Body of pancreas (tissue), 4 donors: ENCODE measurements at regions not wholly inside any gene's neighbourhood (a gene's known extent, or its start where the extent isn't known, plus 50 kb on each side); places are given as distances from the start of the nearest gene placed in this dataset.

ENCODE experiments used
- ATAC-seq: fragments of 150-250 bp; one replicate; pipeline ENCODE4 v1.9.1; 2016
- DNase-seq, 4 donors: peaks; one replicate each; pipeline ENCODE4 v3.0.0-alpha.2; 2019
- H3K27ac ChIP-seq, 4 donors: fragments of 200-600 bp; sonication (generic); 1 replicate in 3 of 4; 2 replicates in 1 of 4; pipeline versions ENCODE4 v1.5.1 to v1.6.1; 2016 to 2019; ENCODE audit warnings: mild to moderate bottlenecking in 1 of 4, mixed read lengths in 1 of 4, moderate library complexity in 1 of 4
- H3K27me3 ChIP-seq, 2 donors: fragments of 200-600 bp; sonication (generic); one replicate each; pipeline ENCODE4 v1.6.0; 2016; ENCODE audit warnings: mild to moderate bottlenecking in 1 of 2
- H3K36me3 ChIP-seq, 2 donors: fragments of 200-600 bp; sonication (generic); replicated peaks in 1 of 2; 2 replicates each; pipeline ENCODE4 v1.5.1; 2016; ENCODE audit warnings: low read depth in 2 of 2; ENCODE audit not compliant: insufficient read depth in 1 of 2
- H3K4me1 ChIP-seq: fragments of 200-600 bp; sonication (generic); one replicate; pipeline ENCODE4 v1.6.0; 2016
- H3K4me3 ChIP-seq, 2 donors: fragments of 200-600 bp; sonication (generic); 1 replicate in 1 of 2; 2 replicates in 1 of 2; pipeline ENCODE4 v1.5.1; 2016 to 2019
- H3K9me3 ChIP-seq, 3 donors: fragments of 200-600 bp; sonication (generic); 1 replicate in 2 of 3; 2 replicates in 1 of 3; pipeline ENCODE4 v1.5.1; 2016
- POLR2A ChIP-seq, 3 donors: fragments of 450-650 bp; IDR thresholded peaks; one replicate each; pipeline ENCODE4 v1.6.1; 2016; ENCODE audit warnings: antibody characterized with exemption in 3 of 3, mild to moderate bottlenecking in 2 of 3
- WGBS, 2 donors: methylation state at CpG; one replicate each; pipeline ENCODE4 v1.1.5; 2017; 5-methylcytosine and 5-hydroxymethylcytosine counted together
- intact Hi-C: fragments of 100-400 bp; cut with DNase I; formaldehyde crosslinking; loops from one replicate; pipeline ENCODE4 v1.15.1; 2023
- TF ChIP-seq, protein P1 (sequence below), 7 experiments: fragments of 450-650 bp in 4 of 7; fragments of 200-600 bp in 3 of 7; sonication (generic) in 3 of 7; IDR thresholded peaks; one replicate each; pipeline ENCODE4 v1.5.1; 2016 to 2019; ENCODE audit warnings: antibody characterized with exemption in 7 of 7

- Histone ChIP-seq H3K27ac (no peak overlapping the region), H3K36me3 (no peaks in the 10 kb centered on the region), H3K4me1 (no peaks in the 10 kb centered on the region), H3K27me3 (no peaks in the 10 kb centered on the region), H3K9me3 (no peaks in the 10 kb centered on the region), H3K4me3 (no peak overlapping the region)
- intact Hi-C loops = no loop called here
- DNase-seq (no peak), ATAC-seq (no peak)
- TF ChIP-seq POLR2A (IDR thresholded peaks at IDR 0.05) = no peak
- TF ChIP-seq, protein P1, sequence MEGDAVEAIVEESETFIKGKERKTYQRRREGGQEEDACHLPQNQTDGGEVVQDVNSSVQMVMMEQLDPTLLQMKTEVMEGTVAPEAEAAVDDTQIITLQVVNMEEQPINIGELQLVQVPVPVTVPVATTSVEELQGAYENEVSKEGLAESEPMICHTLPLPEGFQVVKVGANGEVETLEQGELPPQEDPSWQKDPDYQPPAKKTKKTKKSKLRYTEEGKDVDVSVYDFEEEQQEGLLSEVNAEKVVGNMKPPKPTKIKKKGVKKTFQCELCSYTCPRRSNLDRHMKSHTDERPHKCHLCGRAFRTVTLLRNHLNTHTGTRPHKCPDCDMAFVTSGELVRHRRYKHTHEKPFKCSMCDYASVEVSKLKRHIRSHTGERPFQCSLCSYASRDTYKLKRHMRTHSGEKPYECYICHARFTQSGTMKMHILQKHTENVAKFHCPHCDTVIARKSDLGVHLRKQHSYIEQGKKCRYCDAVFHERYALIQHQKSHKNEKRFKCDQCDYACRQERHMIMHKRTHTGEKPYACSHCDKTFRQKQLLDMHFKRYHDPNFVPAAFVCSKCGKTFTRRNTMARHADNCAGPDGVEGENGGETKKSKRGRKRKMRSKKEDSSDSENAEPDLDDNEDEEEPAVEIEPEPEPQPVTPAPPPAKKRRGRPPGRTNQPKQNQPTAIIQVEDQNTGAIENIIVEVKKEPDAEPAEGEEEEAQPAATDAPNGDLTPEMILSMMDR (IDR thresholded peaks at IDR 0.05) = no peak
- WGBS, 2 donors = 51% methylated on average over 3 of the region's 3 CpGs
These were observed 148.4 kb downstream of the TENT4A start for GRCh38 chr5:6861667-6862066.

- DNase-seq (no peak), ATAC-seq (no peak)
- no peak overlapping the region for H3K4me3 ChIP-seq
- H3K9me3 ChIP-seq = no peaks in the 10 kb centered on the region
- no peak for TF ChIP-seq POLR2A (IDR thresholded peaks at IDR 0.05)
- TF ChIP-seq, protein P1 (IDR thresholded peaks at IDR 0.05) = no peak
- no peaks in the 10 kb centered on the region for H3K4me1 ChIP-seq
- H3K36me3 ChIP-seq = no peaks in the 10 kb centered on the region
- no peak overlapping the region for H3K27ac ChIP-seq
- 80 to 86% methylated on average over 1 to 5 of the region's 5 CpGs for WGBS, 2 donors
- H3K27me3 ChIP-seq = no peaks in the 10 kb centered on the region
- intact Hi-C loops = no loop called here
These were observed 149.1 kb downstream of the TENT4A start for GRCh38 chr5:6862306-6862705.

- ATAC-seq (no peak), DNase-seq (no peak)
- Histone ChIP-seq H3K27ac (no peak overlapping the region), H3K36me3 (no peaks in the 10 kb centered on the region), H3K27me3 (no peaks in the 10 kb centered on the region), H3K4me3 (no peak overlapping the region), H3K9me3 (no peaks in the 10 kb centered on the region), H3K4me1 (no peaks in the 10 kb centered on the region)
- TF ChIP-seq, protein P1 (IDR thresholded peaks at IDR 0.05) = no peak
- no peak for TF ChIP-seq POLR2A (IDR thresholded peaks at IDR 0.05)
- intact Hi-C loops = no loop called here
- WGBS, 2 donors = 87 to 92% methylated on average over 6 of the region's 6 CpGs
These were observed 154.5 kb downstream of the TENT4A start for GRCh38 chr5:6867712-6868111.

GRCh38 chr5:6868171-6868570, 154.9 kb downstream of the TENT4A start:
- Histone ChIP-seq H3K4me3 (no peak overlapping the region), H3K9me3 (no peaks in the 10 kb centered on the region), H3K27me3 (no peaks in the 10 kb centered on the region), H3K4me1 (no peaks in the 10 kb centered on the region), H3K36me3 (no peaks in the 10 kb centered on the region), H3K27ac (no peak overlapping the region)
- peak in 3 of 4 donors; percentile 12 to 16 (median 13) for DNase-seq
- 80 to 89% methylated on average over 9 of the region's 9 CpGs for WGBS, 2 donors
- no peak for TF ChIP-seq POLR2A (IDR thresholded peaks at IDR 0.05)
- TF ChIP-seq, protein P1 (IDR thresholded peaks at IDR 0.05) = no peak
- ATAC-seq = no peak
- intact Hi-C loops = no loop called here

DNA sequence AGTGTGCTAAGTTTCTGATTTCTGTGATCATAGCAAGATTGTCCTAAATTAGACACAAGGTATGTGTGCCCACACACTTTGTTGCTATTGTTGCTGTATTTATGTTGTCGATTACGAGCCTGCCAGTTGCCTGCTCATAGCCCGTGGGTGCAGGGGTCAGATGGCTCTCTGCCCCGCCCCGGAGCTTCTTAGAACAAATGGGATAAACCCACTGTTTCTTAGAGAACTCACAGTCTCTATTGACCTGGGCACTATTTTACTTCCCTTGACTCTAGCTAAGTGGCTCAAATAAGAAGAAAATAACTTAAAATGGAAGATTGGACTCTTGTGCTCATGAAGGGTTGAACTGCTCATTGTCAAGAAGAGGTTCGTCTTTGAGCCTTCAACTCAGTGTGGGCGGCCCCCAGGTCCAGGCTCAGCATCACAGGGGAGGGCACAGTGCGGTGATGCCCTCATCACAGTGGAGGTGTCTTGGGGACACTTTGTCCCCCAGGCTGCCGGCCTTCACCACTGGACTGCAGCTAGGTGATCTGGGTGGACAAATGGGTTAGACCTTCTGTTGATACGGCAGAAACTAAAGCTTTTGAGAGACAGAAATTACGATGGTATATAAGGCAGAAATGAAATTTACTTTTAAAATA, 155.5 kb downstream of the TENT4A start:
- H3K9me3 ChIP-seq = no peaks in the 10 kb centered on the region
- TF ChIP-seq, protein P1 (IDR thresholded peaks at IDR 0.05) = no peak
- TF ChIP-seq POLR2A (IDR thresholded peaks at IDR 0.05) = no peak
- H3K27me3 ChIP-seq = no peaks in the 10 kb centered on the region
- peaks cover 1% of the 10 kb centered on the region for H3K4me1 ChIP-seq
- intact Hi-C loops = no loop called here
- H3K36me3 ChIP-seq = no peaks in the 10 kb centered on the region
- no peak for ATAC-seq
- no peak overlapping the region for H3K27ac ChIP-seq
- DNase-seq = no peak
- no peak overlapping the region for H3K4me3 ChIP-seq
- WGBS, 2 donors = 77 to 92% methylated on average over 11 of the region's 11 CpGs
